HepG2 (cell line): ENCODE measurements at regions not wholly inside any gene's neighbourhood (a gene's known extent, or its start where the extent isn't known, plus 50 kb on each side); places are given as distances from the start of the nearest gene placed in this dataset.

Experiments
- E2F2 ChIP-seq: sonication (generic); formaldehyde crosslinking; IDR thresholded peaks from 2 replicates; pipeline ENCODE4 v1.4.0; 2020; ENCODE audit warnings: missing genetic modification reagents, borderline replicate concordance
- EHMT2 ChIP-seq: fragments of 200-600 bp; sonication (generic); IDR thresholded peaks from 2 replicates; pipeline ENCODE4 v1.7.0; 2017; ENCODE audit warnings: antibody characterized with exemption, low read depth, low read length, borderline replicate concordance
- FOXP4 ChIP-seq: sonication (generic); formaldehyde crosslinking; IDR thresholded peaks from 2 replicates; pipeline ENCODE4 v1.4.0; 2020; ENCODE audit warnings: missing genetic modification reagents
- KLF15 ChIP-seq: sonication (generic); formaldehyde crosslinking; IDR thresholded peaks from 2 replicates; pipeline ENCODE4 v1.8.1; 2023; ENCODE audit warnings: borderline replicate concordance, mild to moderate bottlenecking, inconsistent platforms, missing genetic modification reagents, mixed read lengths
- MTF1 ChIP-seq: sonication (generic); formaldehyde crosslinking; IDR thresholded peaks from 2 replicates; pipeline ENCODE4 v1.5.0; 2020; ENCODE audit warnings: missing genetic modification reagents
- NBN ChIP-seq: fragments of 450-650 bp; conservative IDR thresholded peaks from 2 replicates; pipeline ENCODE4 v1.6.1; 2017
- NCOR1 ChIP-seq: fragments of 200-600 bp; sonication (generic); IDR thresholded peaks from 2 replicates; pipeline ENCODE4 v1.7.0; 2017; ENCODE audit warnings: antibody characterized with exemption, low read length, borderline replicate concordance
- NFATC3 ChIP-seq: sonication (generic); formaldehyde crosslinking; IDR thresholded peaks from 2 replicates; pipeline ENCODE4 v1.5.1; 2020; ENCODE audit warnings: mild to moderate bottlenecking, missing genetic modification reagents
- PHF20 ChIP-seq: sonication (generic); formaldehyde crosslinking; IDR thresholded peaks from 2 replicates; pipeline ENCODE4 v1.5.0; 2020; ENCODE audit warnings: mild to moderate bottlenecking, missing genetic modification reagents
- PRDM15 ChIP-seq: sonication (generic); formaldehyde crosslinking; IDR thresholded peaks from 2 replicates; pipeline ENCODE4 v1.4.0; 2020; ENCODE audit warnings: missing genetic modification reagents
- SNAPC2 ChIP-seq: sonication (generic); formaldehyde crosslinking; IDR thresholded peaks from 2 replicates; pipeline ENCODE4 v1.8.1; 2022; ENCODE audit warnings: mild to moderate bottlenecking, missing genetic modification reagents
- SP1 ChIP-seq, 2 experiments: fragments of 450-650 bp in 1 of 2; sonication (generic) in 1 of 2; formaldehyde crosslinking in 1 of 2; IDR thresholded peaks; 2 replicates each; pipeline versions ENCODE4 v1.4.0 to v1.6.1; 2016 to 2020; ENCODE audit warnings: missing genetic modification reagents in 1 of 2
- TEAD3 ChIP-seq: optimal IDR thresholded peaks from 2 replicates; pipeline ENCODE3; 2016; ENCODE audit warnings: borderline replicate concordance
- U2AF2 ChIP-seq: fragments of 200-400 bp; formaldehyde crosslinking; IDR thresholded peaks from 2 replicates; pipeline ENCODE4 v1.6.1; 2017; ENCODE audit warnings: low read depth, mild to moderate bottlenecking, low read length
- ZBTB3 ChIP-seq: sonication (generic); formaldehyde crosslinking; IDR thresholded peaks from 2 replicates; pipeline ENCODE4 v1.4.0; 2020; ENCODE audit warnings: low read depth, mild to moderate bottlenecking, moderate library complexity, missing genetic modification reagents, borderline replicate concordance
- ZFP36L1 ChIP-seq: sonication (generic); formaldehyde crosslinking; IDR thresholded peaks from 2 replicates; pipeline ENCODE4 v1.8.0; 2022; ENCODE audit warnings: mild to moderate bottlenecking, missing genetic modification reagents, moderate library complexity
- ZMAT5 ChIP-seq: sonication (generic); formaldehyde crosslinking; IDR thresholded peaks from 2 replicates; pipeline ENCODE4 v1.5.0; 2020; ENCODE audit warnings: mild to moderate bottlenecking, low read depth, missing genetic modification reagents, borderline replicate concordance
- ZNF460 ChIP-seq: sonication (generic); formaldehyde crosslinking; IDR thresholded peaks from 2 replicates; pipeline ENCODE4 v1.5.1; 2020; ENCODE audit warnings: missing genetic modification reagents, mild to moderate bottlenecking, borderline replicate concordance
- ZNF496 ChIP-seq: sonication (generic); formaldehyde crosslinking; IDR thresholded peaks from 2 replicates; pipeline ENCODE4 v1.8.1; 2023; ENCODE audit warnings: mild to moderate bottlenecking, moderate library complexity, missing genetic modification reagents; ENCODE audit not compliant: insufficient replicate concordance
- ZNF543 ChIP-seq: sonication (generic); formaldehyde crosslinking; IDR thresholded peaks from 2 replicates; pipeline ENCODE4 v1.4.0; 2020; ENCODE audit warnings: mild to moderate bottlenecking, missing genetic modification reagents
- ZSCAN22 ChIP-seq: sonication (generic); formaldehyde crosslinking; IDR thresholded peaks from 2 replicates; pipeline ENCODE4 v1.4.0; 2020; ENCODE audit warnings: mild to moderate bottlenecking, missing genetic modification reagents
- ZSCAN5A ChIP-seq: sonication (generic); formaldehyde crosslinking; IDR thresholded peaks from 2 replicates; pipeline ENCODE4 v1.8.0; 2022; ENCODE audit warnings: mild to moderate bottlenecking, missing genetic modification reagents, borderline replicate concordance

- TF ChIP-seq EHMT2 (no peak), SNAPC2 (no peak), ZNF496 (no peak), ZFP36L1 (CRISPR knock-in tag) (no peak), SP1 (IDR thresholded peaks at IDR 0.05) (no peak), SP1 (CRISPR knock-in tag; IDR thresholded peaks at IDR 0.05) (no peak), ZBTB3 (CRISPR knock-in tag) (no peak), ZSCAN5A (CRISPR knock-in tag) (no peak), PHF20 (CRISPR knock-in tag) (no peak), U2AF2 (no peak), KLF15 (no peak), TEAD3 (CRISPR knock-in tag) (no peak), ZMAT5 (CRISPR knock-in tag) (no peak), NFATC3 (CRISPR knock-in tag) (no peak), E2F2 (CRISPR knock-in tag) (no peak), NBN (no peak), ZNF543 (CRISPR knock-in tag) (no peak), ZNF460 (CRISPR knock-in tag) (no peak), ZSCAN22 (no peak), MTF1 (CRISPR knock-in tag) (no peak), NCOR1 (no peak), PRDM15 (CRISPR knock-in tag) (no peak), FOXP4 (CRISPR knock-in tag) (peak; percentile 61)
Observed at GRCh38 chr9:82599336-82599949, 463.5 kb downstream of the RASEF start (continued).
